GM23338 (cell line): ENCODE measurements at regions not wholly inside any gene's neighbourhood (a gene's known extent, or its start where the extent isn't known, plus 50 kb on each side); places are given as distances from the start of the nearest gene placed in this dataset.

Source experiments
- ATAC-seq: fragments of 200-7000 bp; cut with Tn5 transposase; 3 replicates; pipeline ENCODE4 v1.9.1; 2020
- DNase-seq: peaks from one replicate; pipeline ENCODE4 v3.0.0-alpha.2; 2015; ENCODE audit warnings: low spot score
- H2AFZ ChIP-seq: fragments of 200-600 bp; sonication (generic); 2 replicates; pipeline ENCODE4 v1.8.0; 2016; ENCODE audit warnings: antibody characterized with exemption, mild to moderate bottlenecking, moderate library complexity
- H3F3A ChIP-seq: fragments of 200-600 bp; sonication (generic); replicated peaks from 2 replicates; pipeline ENCODE4 v1.8.0; 2017; ENCODE audit warnings: antibody characterized with exemption, mixed run types, low read depth
- H3K27ac ChIP-seq: fragments of 200-600 bp; sonication (generic); 2 replicates; pipeline ENCODE4 v1.6.1; 2016; ENCODE audit warnings: low read depth
- H3K27me3 ChIP-seq: fragments of 200-600 bp; sonication (generic); 2 replicates; pipeline ENCODE4 v1.8.0; 2016; ENCODE audit warnings: mild to moderate bottlenecking, mixed run types, moderate library complexity; ENCODE audit not compliant: insufficient read depth
- H3K36me3 ChIP-seq: fragments of 200-600 bp; sonication (generic); 2 replicates; pipeline ENCODE4 v1.8.0; 2016; ENCODE audit warnings: mild to moderate bottlenecking; ENCODE audit not compliant: insufficient read depth
- H3K4me1 ChIP-seq: fragments of 200-600 bp; sonication (generic); 2 replicates; pipeline ENCODE4 v1.8.0; 2016; ENCODE audit warnings: mild to moderate bottlenecking, moderate library complexity; ENCODE audit not compliant: insufficient read depth
- H3K4me2 ChIP-seq: fragments of 200-600 bp; sonication (generic); 2 replicates; pipeline ENCODE4 v1.7.1; 2017; ENCODE audit warnings: mixed run types
- H3K4me3 ChIP-seq: fragments of 200-600 bp; sonication (generic); 2 replicates; pipeline ENCODE4 v1.6.1; 2016; ENCODE audit warnings: mixed run types
- H3K79me2 ChIP-seq: fragments of 200-600 bp; sonication (generic); replicated peaks from 2 replicates; pipeline ENCODE4 v1.8.0; 2017; ENCODE audit warnings: mild to moderate bottlenecking; ENCODE audit not compliant: insufficient read depth
- H3K9me2 ChIP-seq: fragments of 200-600 bp; sonication (generic); 2 replicates; pipeline ENCODE4 v1.8.0; 2017; ENCODE audit not compliant: insufficient read depth
- H4K20me1 ChIP-seq: fragments of 200-600 bp; sonication (generic); replicated peaks from 2 replicates; pipeline ENCODE4 v1.8.0; 2017; ENCODE audit warnings: mild to moderate bottlenecking; ENCODE audit not compliant: insufficient read depth
- H3K27ac Mint-ChIP-seq: 2 replicates; pipeline ENCODE4 v1.8.0; 2020; ENCODE audit warnings: inconsistent platforms, mild to moderate bottlenecking, moderate library complexity, mixed read lengths
- H3K27me3 Mint-ChIP-seq: 3 replicates; pipeline ENCODE4 v1.8.0; 2022; ENCODE audit warnings: low read depth, mild to moderate bottlenecking, moderate library complexity, mixed read lengths, inconsistent platforms; ENCODE audit not compliant: insufficient read depth, poor library complexity
- H3K36me3 Mint-ChIP-seq: 3 replicates; pipeline ENCODE4 v1.8.0; 2021; ENCODE audit warnings: low read depth, mild to moderate bottlenecking, inconsistent platforms, moderate library complexity, mixed read lengths
- H3K4me1 Mint-ChIP-seq: 3 replicates; pipeline ENCODE4 v1.8.0; 2020; ENCODE audit warnings: mild to moderate bottlenecking, inconsistent platforms, mixed read lengths
- H3K4me3 Mint-ChIP-seq: 3 replicates; pipeline ENCODE4 v1.8.0; 2021; ENCODE audit warnings: moderate library complexity, mild to moderate bottlenecking, inconsistent platforms, mixed read lengths
- H3K9me3 Mint-ChIP-seq: 3 replicates; pipeline ENCODE4 v1.8.0; 2020; ENCODE audit warnings: moderate library complexity, mild to moderate bottlenecking, inconsistent platforms, mixed read lengths
- CREB1 ChIP-seq: fragments of 250-450 bp; sonication (Bioruptor Pico); IDR thresholded peaks from 2 replicates; pipeline ENCODE4 v1.5.0; 2020; ENCODE audit warnings: low read depth, mild to moderate bottlenecking, moderate library complexity
- EZH2 ChIP-seq: fragments of 200-600 bp; sonication (generic); IDR thresholded peaks from one replicate; pipeline ENCODE4 v1.8.0; 2017; ENCODE audit warnings: antibody characterized with exemption, mild to moderate bottlenecking, low read depth; ENCODE audit not compliant: unreplicated experiment
- JUNB ChIP-seq: IDR thresholded peaks from one replicate; pipeline ENCODE4 v1.6.1; 2016; ENCODE audit warnings: antibody characterized with exemption; ENCODE audit not compliant: unreplicated experiment
- NANOG ChIP-seq: IDR thresholded peaks from 2 replicates; pipeline ENCODE4 v1.6.1; 2016; ENCODE audit warnings: antibody characterized with exemption, borderline replicate concordance
- POLR2AphosphoS5 ChIP-seq: IDR thresholded peaks from 2 replicates; pipeline ENCODE4 v1.6.1; 2016; ENCODE audit warnings: antibody characterized with exemption, low read depth
- STAT1 ChIP-seq: IDR thresholded peaks from one replicate; pipeline ENCODE4 v1.6.1; 2016; ENCODE audit warnings: antibody characterized with exemption; ENCODE audit not compliant: unreplicated experiment
- ZNF114 ChIP-seq: fragments of 250-450 bp; sonication (Bioruptor Pico); IDR thresholded peaks from 2 replicates; pipeline ENCODE4 v1.5.0; 2020; ENCODE audit warnings: mild to moderate bottlenecking, moderate library complexity
- TF ChIP-seq, protein P1 (sequence below): IDR thresholded peaks from one replicate; pipeline ENCODE4 v1.6.1; 2018; ENCODE audit warnings: antibody characterized with exemption; ENCODE audit not compliant: unreplicated experiment
- TF ChIP-seq, protein P2 (sequence below): fragments of 250-450 bp; sonication (Bioruptor Pico); IDR thresholded peaks from 2 replicates; pipeline ENCODE4 v1.5.0; 2020; ENCODE audit warnings: mild to moderate bottlenecking, moderate library complexity
- TF ChIP-seq, protein P3 (sequence below), 2 experiments: fragments of 200-600 bp in 1 of 2; sonication (generic) in 1 of 2; conservative IDR thresholded peaks; 2 replicates each; pipeline versions ENCODE4 v1.5.1 to v1.6.1; 2016 to 2017; ENCODE audit warnings: antibody characterized with exemption in 2 of 2, low read depth in 2 of 2, mild to moderate bottlenecking in 2 of 2, moderate library complexity in 1 of 2

DNA sequence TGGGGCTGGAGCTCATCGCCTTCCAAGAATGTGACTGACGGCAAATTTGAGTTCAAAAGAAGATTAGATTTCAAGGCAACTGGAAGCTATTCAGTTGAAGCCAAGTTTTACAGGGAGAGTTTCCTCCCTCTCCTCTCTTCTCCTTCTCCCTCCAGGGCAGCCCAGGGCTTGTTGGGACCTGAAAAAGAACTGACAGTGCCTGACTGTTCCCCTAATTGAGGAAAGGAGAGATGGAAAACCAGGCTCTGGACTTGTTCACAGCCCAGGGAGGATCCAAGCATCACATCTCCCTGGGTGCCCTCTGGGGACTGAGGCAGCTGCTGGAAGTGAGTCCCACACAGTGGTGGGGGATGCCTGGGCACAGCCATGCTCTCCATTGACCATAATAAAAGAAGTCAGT is 88.1 kb downstream of the THNSL2 start:
- H3K4me3 ChIP-seq, result no peak overlapping the region
- no peaks in the 10 kb centered on the region for H3K36me3 ChIP-seq
- no peaks in the 10 kb centered on the region for H3F3A ChIP-seq
- no peaks in the 10 kb centered on the region for H3K27me3 ChIP-seq
- H3K9me2 ChIP-seq, result peaks cover 8% of the 10 kb centered on the region; the same call in 1 of the 2 replicates
- H3K9me3 Mint-ChIP-seq, result no peaks in the 10 kb centered on the region
- peaks cover 2% of the 10 kb centered on the region for H3K27me3 Mint-ChIP-seq
- no peaks in the 10 kb centered on the region for H3K4me1 ChIP-seq
- no peaks in the 10 kb centered on the region for H3K36me3 Mint-ChIP-seq
- TF ChIP-seq EZH2 (no peak), POLR2AphosphoS5 (no peak), NANOG (no peak)
- no peaks in the 10 kb centered on the region for H4K20me1 ChIP-seq
- H3K4me2 ChIP-seq, result no peak overlapping the region
- no peak overlapping the region for H3K27ac ChIP-seq
- ATAC-seq (peak; percentile 48), DNase-seq (peak; percentile 7)
- no peaks in the 10 kb centered on the region for H3K79me2 ChIP-seq
- H3K27ac Mint-ChIP-seq, result no peak overlapping the region
- no peak overlapping the region for H3K4me3 Mint-ChIP-seq
- no peaks in the 10 kb centered on the region for H3K4me1 Mint-ChIP-seq
- peak overlapping the region; percentile 53; the same call in 1 of the 2 replicates for H2AFZ ChIP-seq

DNA sequence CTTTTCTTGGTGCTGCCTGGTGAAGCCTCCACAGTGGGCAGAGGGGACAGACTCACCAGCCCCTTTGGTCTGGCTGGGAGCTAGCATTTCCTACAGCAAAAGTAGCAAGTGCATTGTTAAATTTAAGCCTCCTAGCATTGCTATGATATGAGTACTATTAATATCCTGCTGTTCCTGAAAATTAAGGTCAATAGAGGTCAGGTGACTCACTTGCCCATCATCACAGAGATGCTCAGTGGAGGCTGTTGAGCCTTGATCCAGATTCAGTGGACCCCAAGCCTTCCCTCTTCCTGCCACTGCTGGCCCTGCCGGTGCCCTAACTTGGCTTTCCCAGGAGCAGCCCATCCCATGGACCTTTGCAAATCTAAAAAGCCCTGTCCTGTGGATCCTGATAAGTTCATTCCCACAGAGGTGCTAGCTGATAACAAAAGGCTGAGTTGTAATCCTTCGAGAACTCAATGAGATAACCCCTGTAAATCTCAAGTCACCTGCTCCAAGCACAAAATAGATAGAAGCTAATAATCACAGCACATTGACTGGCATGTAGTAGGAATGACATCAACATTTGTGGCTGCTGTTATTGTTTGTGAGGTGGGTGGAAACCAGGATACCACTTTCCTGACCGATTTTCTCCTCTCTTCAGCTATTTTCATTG is 84.4 kb downstream of the THNSL2 start:
- no peak overlapping the region for H3K4me2 ChIP-seq
- no peak overlapping the region for H3K27ac Mint-ChIP-seq
- TF ChIP-seq ZNF114 (no peak), CREB1 (no peak), STAT1 (no peak), JUNB (no peak), POLR2AphosphoS5 (no peak)
- TF ChIP-seq, protein P1, sequence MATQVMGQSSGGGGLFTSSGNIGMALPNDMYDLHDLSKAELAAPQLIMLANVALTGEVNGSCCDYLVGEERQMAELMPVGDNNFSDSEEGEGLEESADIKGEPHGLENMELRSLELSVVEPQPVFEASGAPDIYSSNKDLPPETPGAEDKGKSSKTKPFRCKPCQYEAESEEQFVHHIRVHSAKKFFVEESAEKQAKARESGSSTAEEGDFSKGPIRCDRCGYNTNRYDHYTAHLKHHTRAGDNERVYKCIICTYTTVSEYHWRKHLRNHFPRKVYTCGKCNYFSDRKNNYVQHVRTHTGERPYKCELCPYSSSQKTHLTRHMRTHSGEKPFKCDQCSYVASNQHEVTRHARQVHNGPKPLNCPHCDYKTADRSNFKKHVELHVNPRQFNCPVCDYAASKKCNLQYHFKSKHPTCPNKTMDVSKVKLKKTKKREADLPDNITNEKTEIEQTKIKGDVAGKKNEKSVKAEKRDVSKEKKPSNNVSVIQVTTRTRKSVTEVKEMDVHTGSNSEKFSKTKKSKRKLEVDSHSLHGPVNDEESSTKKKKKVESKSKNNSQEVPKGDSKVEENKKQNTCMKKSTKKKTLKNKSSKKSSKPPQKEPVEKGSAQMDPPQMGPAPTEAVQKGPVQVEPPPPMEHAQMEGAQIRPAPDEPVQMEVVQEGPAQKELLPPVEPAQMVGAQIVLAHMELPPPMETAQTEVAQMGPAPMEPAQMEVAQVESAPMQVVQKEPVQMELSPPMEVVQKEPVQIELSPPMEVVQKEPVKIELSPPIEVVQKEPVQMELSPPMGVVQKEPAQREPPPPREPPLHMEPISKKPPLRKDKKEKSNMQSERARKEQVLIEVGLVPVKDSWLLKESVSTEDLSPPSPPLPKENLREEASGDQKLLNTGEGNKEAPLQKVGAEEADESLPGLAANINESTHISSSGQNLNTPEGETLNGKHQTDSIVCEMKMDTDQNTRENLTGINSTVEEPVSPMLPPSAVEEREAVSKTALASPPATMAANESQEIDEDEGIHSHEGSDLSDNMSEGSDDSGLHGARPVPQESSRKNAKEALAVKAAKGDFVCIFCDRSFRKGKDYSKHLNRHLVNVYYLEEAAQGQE, result no peak
- TF ChIP-seq, protein P2, sequence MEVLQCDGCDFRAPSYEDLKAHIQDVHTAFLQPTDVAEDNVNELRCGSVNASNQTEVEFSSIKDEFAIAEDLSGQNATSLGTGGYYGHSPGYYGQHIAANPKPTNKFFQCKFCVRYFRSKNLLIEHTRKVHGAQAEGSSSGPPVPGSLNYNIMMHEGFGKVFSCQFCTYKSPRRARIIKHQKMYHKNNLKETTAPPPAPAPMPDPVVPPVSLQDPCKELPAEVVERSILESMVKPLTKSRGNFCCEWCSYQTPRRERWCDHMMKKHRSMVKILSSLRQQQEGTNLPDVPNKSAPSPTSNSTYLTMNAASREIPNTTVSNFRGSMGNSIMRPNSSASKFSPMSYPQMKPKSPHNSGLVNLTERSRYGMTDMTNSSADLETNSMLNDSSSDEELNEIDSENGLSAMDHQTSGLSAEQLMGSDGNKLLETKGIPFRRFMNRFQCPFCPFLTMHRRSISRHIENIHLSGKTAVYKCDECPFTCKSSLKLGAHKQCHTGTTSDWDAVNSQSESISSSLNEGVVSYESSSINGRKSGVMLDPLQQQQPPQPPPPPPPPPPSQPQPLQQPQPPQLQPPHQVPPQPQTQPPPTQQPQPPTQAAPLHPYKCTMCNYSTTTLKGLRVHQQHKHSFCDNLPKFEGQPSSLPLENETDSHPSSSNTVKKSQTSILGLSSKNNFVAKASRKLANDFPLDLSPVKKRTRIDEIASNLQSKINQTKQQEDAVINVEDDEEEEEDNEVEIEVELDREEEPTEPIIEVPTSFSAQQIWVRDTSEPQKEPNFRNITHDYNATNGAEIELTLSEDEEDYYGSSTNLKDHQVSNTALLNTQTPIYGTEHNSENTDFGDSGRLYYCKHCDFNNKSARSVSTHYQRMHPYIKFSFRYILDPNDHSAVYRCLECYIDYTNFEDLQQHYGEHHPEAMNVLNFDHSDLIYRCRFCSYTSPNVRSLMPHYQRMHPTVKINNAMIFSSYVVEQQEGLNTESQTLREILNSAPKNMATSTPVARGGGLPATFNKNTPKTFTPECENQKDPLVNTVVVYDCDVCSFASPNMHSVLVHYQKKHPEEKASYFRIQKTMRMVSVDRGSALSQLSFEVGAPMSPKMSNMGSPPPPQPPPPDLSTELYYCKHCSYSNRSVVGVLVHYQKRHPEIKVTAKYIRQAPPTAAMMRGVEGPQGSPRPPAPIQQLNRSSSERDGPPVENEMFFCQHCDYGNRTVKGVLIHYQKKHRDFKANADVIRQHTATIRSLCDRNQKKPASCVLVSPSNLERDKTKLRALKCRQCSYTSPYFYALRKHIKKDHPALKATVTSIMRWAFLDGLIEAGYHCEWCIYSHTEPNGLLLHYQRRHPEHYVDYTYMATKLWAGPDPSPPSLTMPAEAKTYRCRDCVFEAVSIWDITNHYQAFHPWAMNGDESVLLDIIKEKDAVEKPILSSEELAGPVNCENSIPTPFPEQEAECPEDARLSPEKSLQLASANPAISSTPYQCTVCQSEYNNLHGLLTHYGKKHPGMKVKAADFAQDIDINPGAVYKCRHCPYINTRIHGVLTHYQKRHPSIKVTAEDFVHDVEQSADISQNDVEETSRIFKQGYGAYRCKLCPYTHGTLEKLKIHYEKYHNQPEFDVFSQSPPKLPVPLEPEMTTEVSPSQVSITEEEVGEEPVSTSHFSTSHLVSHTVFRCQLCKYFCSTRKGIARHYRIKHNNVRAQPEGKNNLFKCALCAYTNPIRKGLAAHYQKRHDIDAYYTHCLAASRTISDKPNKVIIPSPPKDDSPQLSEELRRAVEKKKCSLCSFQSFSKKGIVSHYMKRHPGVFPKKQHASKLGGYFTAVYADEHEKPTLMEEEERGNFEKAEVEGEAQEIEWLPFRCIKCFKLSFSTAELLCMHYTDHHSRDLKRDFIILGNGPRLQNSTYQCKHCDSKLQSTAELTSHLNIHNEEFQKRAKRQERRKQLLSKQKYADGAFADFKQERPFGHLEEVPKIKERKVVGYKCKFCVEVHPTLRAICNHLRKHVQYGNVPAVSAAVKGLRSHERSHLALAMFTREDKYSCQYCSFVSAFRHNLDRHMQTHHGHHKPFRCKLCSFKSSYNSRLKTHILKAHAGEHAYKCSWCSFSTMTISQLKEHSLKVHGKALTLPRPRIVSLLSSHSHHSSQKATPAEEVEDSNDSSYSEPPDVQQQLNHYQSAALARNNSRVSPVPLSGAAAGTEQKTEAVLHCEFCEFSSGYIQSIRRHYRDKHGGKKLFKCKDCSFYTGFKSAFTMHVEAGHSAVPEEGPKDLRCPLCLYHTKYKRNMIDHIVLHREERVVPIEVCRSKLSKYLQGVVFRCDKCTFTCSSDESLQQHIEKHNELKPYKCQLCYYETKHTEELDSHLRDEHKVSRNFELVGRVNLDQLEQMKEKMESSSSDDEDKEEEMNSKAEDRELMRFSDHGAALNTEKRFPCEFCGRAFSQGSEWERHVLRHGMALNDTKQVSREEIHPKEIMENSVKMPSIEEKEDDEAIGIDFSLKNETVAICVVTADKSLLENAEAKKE, result no peak
- TF ChIP-seq, protein P3, sequence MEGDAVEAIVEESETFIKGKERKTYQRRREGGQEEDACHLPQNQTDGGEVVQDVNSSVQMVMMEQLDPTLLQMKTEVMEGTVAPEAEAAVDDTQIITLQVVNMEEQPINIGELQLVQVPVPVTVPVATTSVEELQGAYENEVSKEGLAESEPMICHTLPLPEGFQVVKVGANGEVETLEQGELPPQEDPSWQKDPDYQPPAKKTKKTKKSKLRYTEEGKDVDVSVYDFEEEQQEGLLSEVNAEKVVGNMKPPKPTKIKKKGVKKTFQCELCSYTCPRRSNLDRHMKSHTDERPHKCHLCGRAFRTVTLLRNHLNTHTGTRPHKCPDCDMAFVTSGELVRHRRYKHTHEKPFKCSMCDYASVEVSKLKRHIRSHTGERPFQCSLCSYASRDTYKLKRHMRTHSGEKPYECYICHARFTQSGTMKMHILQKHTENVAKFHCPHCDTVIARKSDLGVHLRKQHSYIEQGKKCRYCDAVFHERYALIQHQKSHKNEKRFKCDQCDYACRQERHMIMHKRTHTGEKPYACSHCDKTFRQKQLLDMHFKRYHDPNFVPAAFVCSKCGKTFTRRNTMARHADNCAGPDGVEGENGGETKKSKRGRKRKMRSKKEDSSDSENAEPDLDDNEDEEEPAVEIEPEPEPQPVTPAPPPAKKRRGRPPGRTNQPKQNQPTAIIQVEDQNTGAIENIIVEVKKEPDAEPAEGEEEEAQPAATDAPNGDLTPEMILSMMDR (conservative IDR thresholded peaks at IDR 0.05; ENCODE audit: low read depth in 2 of 2), result no peak

More for the DNA sequence above, 84.4 kb downstream of the THNSL2 start:
- H3K4me3 Mint-ChIP-seq, result no peak overlapping the region
- Histone ChIP-seq H3K4me3 (no peak overlapping the region), H3K27ac (no peak overlapping the region), H4K20me1 (no peaks in the 10 kb centered on the region), H3K36me3 (no peaks in the 10 kb centered on the region), H3K27me3 (no peaks in the 10 kb centered on the region), H3F3A (no peaks in the 10 kb centered on the region), H3K9me2 (peaks cover 8% of the 10 kb centered on the region; the same call in 1 of the 2 replicates), H3K79me2 (no peaks in the 10 kb centered on the region), H2AFZ (no peak overlapping the region), H3K4me1 (no peaks in the 10 kb centered on the region)
- ATAC-seq (no peak), DNase-seq (no peak)
- no peaks in the 10 kb centered on the region for H3K4me1 Mint-ChIP-seq
- no peaks in the 10 kb centered on the region for H3K9me3 Mint-ChIP-seq
- H3K27me3 Mint-ChIP-seq, result peaks cover 3% of the 10 kb centered on the region
- no peaks in the 10 kb centered on the region for H3K36me3 Mint-ChIP-seq
